ENCODE measurements at regions not wholly inside any gene's neighbourhood (a gene's known extent, or its start where the extent isn't known, plus 50 kb on each side); places are given as distances from the start of the nearest gene placed in this dataset.

GRCh38 chr2:22238967-22239366 lies 1115.2 kb downstream of the TDRD15 start:
- TF ChIP-seq, protein P1, sequence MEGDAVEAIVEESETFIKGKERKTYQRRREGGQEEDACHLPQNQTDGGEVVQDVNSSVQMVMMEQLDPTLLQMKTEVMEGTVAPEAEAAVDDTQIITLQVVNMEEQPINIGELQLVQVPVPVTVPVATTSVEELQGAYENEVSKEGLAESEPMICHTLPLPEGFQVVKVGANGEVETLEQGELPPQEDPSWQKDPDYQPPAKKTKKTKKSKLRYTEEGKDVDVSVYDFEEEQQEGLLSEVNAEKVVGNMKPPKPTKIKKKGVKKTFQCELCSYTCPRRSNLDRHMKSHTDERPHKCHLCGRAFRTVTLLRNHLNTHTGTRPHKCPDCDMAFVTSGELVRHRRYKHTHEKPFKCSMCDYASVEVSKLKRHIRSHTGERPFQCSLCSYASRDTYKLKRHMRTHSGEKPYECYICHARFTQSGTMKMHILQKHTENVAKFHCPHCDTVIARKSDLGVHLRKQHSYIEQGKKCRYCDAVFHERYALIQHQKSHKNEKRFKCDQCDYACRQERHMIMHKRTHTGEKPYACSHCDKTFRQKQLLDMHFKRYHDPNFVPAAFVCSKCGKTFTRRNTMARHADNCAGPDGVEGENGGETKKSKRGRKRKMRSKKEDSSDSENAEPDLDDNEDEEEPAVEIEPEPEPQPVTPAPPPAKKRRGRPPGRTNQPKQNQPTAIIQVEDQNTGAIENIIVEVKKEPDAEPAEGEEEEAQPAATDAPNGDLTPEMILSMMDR (IDR thresholded peaks at IDR 0.05) = no peak
- intact Hi-C loops (cut with DNase I) = no loop called here
- no peaks in the 10 kb centered on the region for H3K9me3 ChIP-seq
- H3K27ac ChIP-seq = no peak overlapping the region
- H3K4me1 ChIP-seq = no peaks in the 10 kb centered on the region
- ATAC-seq (no peak), DNase-seq (no peak)
- no peak overlapping the region for H3K4me3 ChIP-seq
- H3K36me3 ChIP-seq = no peaks in the 10 kb centered on the region
- H3K27me3 ChIP-seq = no peaks in the 10 kb centered on the region

- no peaks in the 10 kb centered on the region for H3K9me3 ChIP-seq
- TF ChIP-seq, protein P1 (IDR thresholded peaks at IDR 0.05) = no peak
- DNase-seq = no peak
- no peaks in the 10 kb centered on the region for H3K36me3 ChIP-seq
- intact Hi-C loops (cut with DNase I) = no loop called here
- no peaks in the 10 kb centered on the region for H3K4me1 ChIP-seq
- no peak overlapping the region for H3K4me3 ChIP-seq
- no peak overlapping the region for H3K27ac ChIP-seq
- no peaks in the 10 kb centered on the region for H3K27me3 ChIP-seq
- no peak for ATAC-seq
These were observed 1123.7 kb downstream of the TDRD15 start for GRCh38 chr2:22247466-22247865.

DNA sequence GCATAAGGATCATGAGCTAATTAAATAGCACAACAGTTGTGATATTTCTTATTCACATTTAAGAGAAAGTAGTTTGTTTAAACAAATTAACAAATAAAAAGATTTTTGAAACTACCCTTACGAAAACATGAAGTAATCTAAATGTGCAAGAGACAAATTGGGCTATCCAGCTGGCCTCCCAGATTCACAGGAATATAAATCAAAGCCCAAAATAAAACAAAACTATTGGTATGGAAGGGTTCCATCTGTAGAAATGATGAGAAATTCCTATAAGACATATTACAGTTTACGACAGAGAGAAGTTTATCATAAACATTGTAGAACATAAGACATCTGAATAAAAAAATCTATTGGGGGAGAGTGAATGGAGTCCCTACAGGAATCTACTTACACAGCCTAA lies 1125.1 kb downstream of the TDRD15 start:
- TF ChIP-seq, protein P1 (IDR thresholded peaks at IDR 0.05) = no peak

DNA sequence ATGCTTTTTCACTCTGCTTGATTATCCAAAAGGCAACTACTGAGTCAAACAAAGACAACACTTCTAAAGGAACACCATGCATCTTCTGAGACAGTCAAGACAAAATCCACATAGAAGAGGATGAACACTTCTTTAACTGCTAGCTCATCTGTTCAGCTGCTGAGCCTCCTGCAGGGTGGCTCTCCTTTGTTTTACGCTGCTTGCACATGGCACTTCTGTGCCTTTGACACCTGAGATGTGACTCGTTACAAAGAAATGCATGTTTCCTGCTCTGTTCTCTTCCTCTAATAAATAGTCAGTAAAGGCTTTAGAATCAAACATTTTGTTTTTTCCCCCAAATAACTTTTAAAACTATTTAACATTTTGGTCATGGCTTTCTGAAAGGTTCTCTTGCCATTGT lies 1129.4 kb downstream of the TDRD15 start:
- H3K9me3 ChIP-seq = no peaks in the 10 kb centered on the region
- intact Hi-C loops (cut with DNase I) = no loop called here

More for the DNA sequence above, 1125.1 kb downstream of the TDRD15 start:
- Histone ChIP-seq H3K27ac (no peak overlapping the region), H3K4me3 (no peak overlapping the region), H3K4me1 (no peaks in the 10 kb centered on the region), H3K36me3 (no peaks in the 10 kb centered on the region), H3K9me3 (no peaks in the 10 kb centered on the region), H3K27me3 (no peaks in the 10 kb centered on the region)
- DNase-seq (peak in 2 of 4 donors; percentile 56 to 57), ATAC-seq (no peak)
- intact Hi-C loops (cut with DNase I) = no loop called here

DNA sequence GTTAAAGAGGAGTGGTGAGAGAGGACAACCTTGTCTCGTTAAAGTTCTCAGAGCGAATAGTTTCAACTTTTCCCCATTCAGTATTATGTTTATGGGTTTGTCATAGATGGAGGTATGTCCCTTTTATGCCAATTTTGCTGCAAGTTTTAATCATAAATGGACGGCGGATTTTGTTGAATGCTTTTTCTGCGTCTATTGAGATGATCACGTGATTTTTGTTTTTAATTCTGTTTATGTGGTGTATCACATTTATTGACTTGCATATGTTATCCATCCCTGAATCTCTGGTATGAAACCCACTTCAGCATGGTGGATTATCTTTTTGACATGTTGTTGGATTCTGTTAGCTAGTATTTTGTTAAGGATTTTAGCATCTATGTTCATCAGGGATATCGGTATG lies 1123.8 kb upstream of the KLHL29 start:
- intact Hi-C loops (cut with DNase I) = no loop called here
- ATAC-seq = no peak
- Histone ChIP-seq H3K27me3 (no peaks in the 10 kb centered on the region), H3K9me3 (peaks cover 0 to 12% of the 10 kb centered on the region in 2 donors), H3K4me1 (no peaks in the 10 kb centered on the region), H3K27ac (no peak overlapping the region), H3K4me3 (no peak overlapping the region), H3K36me3 (no peaks in the 10 kb centered on the region)
- DNase-seq = no peak
- TF ChIP-seq, protein P1 (IDR thresholded peaks at IDR 0.05) = no peak

More for the DNA sequence above, 1129.4 kb downstream of the TDRD15 start:
- Histone ChIP-seq H3K36me3 (no peaks in the 10 kb centered on the region), H3K27me3 (no peaks in the 10 kb centered on the region), H3K27ac (no peak overlapping the region), H3K4me3 (no peak overlapping the region), H3K4me1 (no peaks in the 10 kb centered on the region)
- TF ChIP-seq, protein P1 (IDR thresholded peaks at IDR 0.05) = no peak
- DNase-seq (no peak), ATAC-seq (no peak)
